NCI-H2029 (cell line): ENCODE measurements at regions not wholly inside any gene's neighbourhood (a gene's known extent, or its start where the extent isn't known, plus 50 kb on each side); places are given as distances from the start of the nearest gene placed in this dataset.

Experiments
- DNase-seq: peaks from one replicate; lab custom pipeline; 2025; lab: John Stamatoyannopoulos, UW

- no peak for DNase-seq
Measured at GRCh38 chr2:215499331-215499730, 63.5 kb upstream of the FN1 start.

GRCh38 chr2:215498431-215498830 is 62.6 kb upstream of the FN1 start:
- DNase-seq = no peak

GRCh38 chr2:215493376-215493775 is 57.5 kb upstream of the FN1 start:
- no peak for DNase-seq

DNA sequence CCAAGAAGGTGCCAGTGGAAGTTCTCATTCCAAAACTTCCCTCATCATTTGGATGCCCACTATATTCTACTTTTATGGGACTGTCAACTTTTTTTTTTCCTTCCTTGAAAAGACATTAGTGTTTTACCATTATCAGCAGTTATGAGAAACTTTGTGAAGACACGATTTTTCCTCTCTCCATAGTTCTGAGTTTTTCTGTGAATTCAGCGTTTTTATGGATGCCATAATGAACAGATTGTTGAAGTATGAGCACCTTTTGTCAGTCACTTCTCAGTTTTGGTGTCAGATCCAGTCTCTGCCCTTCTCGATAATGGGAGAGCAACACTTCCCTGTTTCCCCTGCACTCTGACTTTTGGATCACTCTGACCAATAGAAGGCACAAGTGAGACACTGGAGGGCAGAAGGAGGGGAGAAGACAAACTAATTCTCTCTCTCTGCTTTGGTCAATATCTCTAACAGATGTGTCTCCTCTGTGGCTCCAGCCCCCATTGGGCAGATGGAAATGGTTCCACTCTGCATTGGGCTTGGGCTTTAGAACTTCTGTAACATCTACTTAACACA is 53.5 kb upstream of the FN1 start:
- no peak for DNase-seq

GRCh38 chr2:215487002-215487372 is 51.1 kb upstream of the FN1 start:
- no peak for DNase-seq

DNA sequence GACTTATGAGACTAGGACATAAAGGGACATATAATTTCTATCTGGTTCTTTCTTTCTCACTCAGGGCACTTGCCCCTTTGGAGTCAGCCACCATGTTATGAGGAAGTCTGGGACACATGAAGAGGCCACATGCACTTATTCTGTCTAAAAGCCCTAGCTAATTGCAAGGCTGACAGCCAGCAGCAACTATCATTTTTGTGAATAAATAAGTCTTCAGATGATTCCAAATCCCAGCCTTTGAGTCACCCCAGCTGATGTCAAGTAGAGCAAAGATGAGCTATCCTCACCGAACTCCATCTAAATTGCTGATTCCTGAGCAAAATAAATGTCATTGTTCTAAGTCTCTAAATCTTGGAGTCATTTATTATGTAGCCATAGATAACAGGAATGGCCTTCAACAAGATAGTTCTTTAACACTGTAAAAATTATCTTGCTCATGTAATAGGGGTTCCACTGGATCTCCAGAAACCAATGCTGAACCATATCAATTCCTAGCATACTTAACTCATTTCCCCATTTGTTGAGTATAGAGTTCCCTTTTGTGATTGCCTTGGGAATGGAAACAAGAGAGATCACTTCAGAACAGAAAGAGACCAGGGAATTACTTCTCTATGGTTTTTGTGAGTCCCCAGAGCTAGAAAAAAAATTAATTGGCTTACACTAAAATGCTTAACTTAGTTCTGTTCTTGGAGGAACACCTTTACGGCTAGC is 50.6 kb upstream of the FN1 start:
- no peak for DNase-seq
